HepG2 (cell line): ENCODE measurements at regions not wholly inside any gene's neighbourhood (a gene's known extent, or its start where the extent isn't known, plus 50 kb on each side); places are given as distances from the start of the nearest gene placed in this dataset.

Experiments used
- ATF4 ChIP-seq, 2 experiments: fragments of 450-650 bp in 1 of 2; sonication (generic) in 1 of 2; formaldehyde crosslinking; IDR thresholded peaks; 2 replicates each; pipeline versions ENCODE4 v1.5.0 to v1.8.0; 2020 to 2022; ENCODE audit warnings: mild to moderate bottlenecking in 1 of 2, missing genetic modification reagents in 1 of 2
- CBFB ChIP-seq: sonication (generic); formaldehyde crosslinking; IDR thresholded peaks from 2 replicates; pipeline ENCODE4 v1.4.0; 2020; ENCODE audit warnings: missing genetic modification reagents
- HMGXB4 ChIP-seq, 2 experiments: sonication (generic) in 1 of 2; formaldehyde crosslinking in 1 of 2; IDR thresholded peaks; 2 replicates each; pipeline versions ENCODE4 v1.4.0 to v1.6.1; 2018 to 2020; ENCODE audit warnings: missing genetic modification reagents in 2 of 2, borderline replicate concordance in 1 of 2, low read depth in 1 of 2, mild to moderate bottlenecking in 1 of 2, missing biosample characterization in 1 of 2
- JUN ChIP-seq: sonication (generic); formaldehyde crosslinking; IDR thresholded peaks from 2 replicates; pipeline ENCODE4 v1.4.0; 2020; ENCODE audit warnings: mild to moderate bottlenecking, missing genetic modification reagents
- KDM2A ChIP-seq: sonication (generic); formaldehyde crosslinking; IDR thresholded peaks from 2 replicates; pipeline ENCODE4 v1.4.0; 2020; ENCODE audit warnings: low read depth, missing genetic modification reagents, borderline replicate concordance
- RAD21 ChIP-seq: fragments of 450-650 bp; formaldehyde crosslinking; IDR thresholded peaks from 2 replicates; pipeline ENCODE4 v1.5.0; 2020; ENCODE audit warnings: mild to moderate bottlenecking
- ZBTB20 ChIP-seq: sonication (generic); formaldehyde crosslinking; IDR thresholded peaks from 2 replicates; pipeline ENCODE4 v1.8.1; 2023; ENCODE audit warnings: missing genetic modification reagents, low read depth, mild to moderate bottlenecking, borderline replicate concordance
- ZBTB42 ChIP-seq: sonication (generic); formaldehyde crosslinking; IDR thresholded peaks from 2 replicates; pipeline ENCODE4 v1.5.0; 2020; ENCODE audit warnings: mild to moderate bottlenecking, missing genetic modification reagents
- ZMYM3 ChIP-seq: sonication (generic); formaldehyde crosslinking; IDR thresholded peaks from 2 replicates; pipeline ENCODE4 v1.5.1; 2020; ENCODE audit warnings: mild to moderate bottlenecking, missing genetic modification reagents
- ZNF501 ChIP-seq: sonication (generic); formaldehyde crosslinking; IDR thresholded peaks from 2 replicates; pipeline ENCODE4 v1.5.1; 2020; ENCODE audit warnings: mild to moderate bottlenecking, moderate library complexity, missing genetic modification reagents
- ZNF629 ChIP-seq: sonication (generic); formaldehyde crosslinking; conservative IDR thresholded peaks from 2 replicates; pipeline ENCODE4 v1.5.0; 2020; ENCODE audit warnings: missing genetic modification reagents
- ZNF768 ChIP-seq: sonication (generic); formaldehyde crosslinking; IDR thresholded peaks from 2 replicates; pipeline ENCODE4 v1.4.0; 2020; ENCODE audit warnings: missing genetic modification reagents
- ZSCAN31 ChIP-seq: sonication (generic); formaldehyde crosslinking; IDR thresholded peaks from 2 replicates; pipeline ENCODE4 v1.5.0; 2020; ENCODE audit warnings: low read depth, mild to moderate bottlenecking, missing genetic modification reagents
- TF ChIP-seq, protein P1 (sequence below): sonication (generic); formaldehyde crosslinking; IDR thresholded peaks from 2 replicates; pipeline ENCODE4 v1.8.0; 2022; ENCODE audit warnings: missing genetic modification reagents, mild to moderate bottlenecking, borderline replicate concordance
- TF ChIP-seq, protein P2 (sequence below): sonication (generic); formaldehyde crosslinking; IDR thresholded peaks from 2 replicates; pipeline ENCODE4 v1.5.0; 2020; ENCODE audit warnings: mild to moderate bottlenecking, missing genetic modification reagents, moderate library complexity
- TF ChIP-seq, protein P3 (sequence below): sonication (generic); formaldehyde crosslinking; IDR thresholded peaks from 2 replicates; pipeline ENCODE4 v1.5.1; 2020; ENCODE audit warnings: missing genetic modification reagents, mild to moderate bottlenecking, borderline replicate concordance

DNA sequence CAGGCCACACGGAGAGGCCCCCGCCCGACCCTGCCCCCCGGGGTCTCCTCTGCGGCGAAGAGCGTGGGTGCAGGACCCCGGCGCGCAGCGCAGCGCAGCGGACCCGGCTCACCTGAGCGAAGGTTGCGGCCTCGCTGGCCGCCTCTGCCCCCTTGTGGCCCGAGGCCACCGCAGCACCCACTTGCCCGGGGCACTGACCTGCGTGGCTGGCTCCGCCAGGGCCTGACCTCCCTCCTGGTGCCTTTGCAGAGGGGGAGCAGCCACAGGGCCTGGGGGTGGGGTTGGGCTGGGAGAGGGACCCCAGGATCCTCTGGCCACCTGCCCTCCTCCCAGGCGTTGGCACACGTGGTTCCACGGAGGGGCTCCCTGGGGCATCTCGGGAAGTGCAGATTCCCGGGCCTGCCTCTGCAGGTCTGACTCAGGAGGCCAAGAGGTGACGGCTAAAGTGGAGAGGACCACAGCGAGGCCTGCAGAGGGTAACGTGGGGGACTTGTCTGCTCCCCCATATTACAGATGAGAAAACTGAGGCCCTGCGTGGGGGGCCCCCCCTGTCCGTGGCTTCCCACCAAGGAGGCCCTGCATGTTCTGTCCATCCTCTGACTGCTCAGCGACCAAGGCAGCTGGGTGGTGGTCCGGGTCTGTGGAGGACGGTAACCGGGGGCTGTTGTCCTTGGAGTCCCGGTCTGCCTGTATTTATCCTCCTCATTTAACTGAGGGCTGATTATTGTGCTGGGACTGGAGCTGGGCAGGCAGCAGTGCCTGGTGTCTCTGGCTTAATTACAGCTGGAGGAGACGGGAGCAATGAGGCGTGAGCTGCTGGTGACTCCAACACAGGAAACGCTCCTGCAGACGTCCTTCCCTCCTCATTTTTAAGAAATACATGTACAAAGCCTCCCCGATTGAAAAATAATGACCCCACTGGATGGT is 67.9 kb upstream of the BEGAIN start (continued):
- TF ChIP-seq, protein P1, sequence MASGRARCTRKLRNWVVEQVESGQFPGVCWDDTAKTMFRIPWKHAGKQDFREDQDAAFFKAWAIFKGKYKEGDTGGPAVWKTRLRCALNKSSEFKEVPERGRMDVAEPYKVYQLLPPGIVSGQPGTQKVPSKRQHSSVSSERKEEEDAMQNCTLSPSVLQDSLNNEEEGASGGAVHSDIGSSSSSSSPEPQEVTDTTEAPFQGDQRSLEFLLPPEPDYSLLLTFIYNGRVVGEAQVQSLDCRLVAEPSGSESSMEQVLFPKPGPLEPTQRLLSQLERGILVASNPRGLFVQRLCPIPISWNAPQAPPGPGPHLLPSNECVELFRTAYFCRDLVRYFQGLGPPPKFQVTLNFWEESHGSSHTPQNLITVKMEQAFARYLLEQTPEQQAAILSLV (CRISPR knock-in tag): peak; percentile 69; the same call in 1 of the 2 replicates
- TF ChIP-seq KDM2A: peak; percentile 66; the same call in 1 of the 2 replicates
- 0 out of 2 replicates have a peak, but pooled peaks have one; percentile 58 for TF ChIP-seq ZBTB42 (CRISPR knock-in tag)
- TF ChIP-seq ZNF629 (CRISPR knock-in tag): peak; percentile 90
- TF ChIP-seq, protein P2, sequence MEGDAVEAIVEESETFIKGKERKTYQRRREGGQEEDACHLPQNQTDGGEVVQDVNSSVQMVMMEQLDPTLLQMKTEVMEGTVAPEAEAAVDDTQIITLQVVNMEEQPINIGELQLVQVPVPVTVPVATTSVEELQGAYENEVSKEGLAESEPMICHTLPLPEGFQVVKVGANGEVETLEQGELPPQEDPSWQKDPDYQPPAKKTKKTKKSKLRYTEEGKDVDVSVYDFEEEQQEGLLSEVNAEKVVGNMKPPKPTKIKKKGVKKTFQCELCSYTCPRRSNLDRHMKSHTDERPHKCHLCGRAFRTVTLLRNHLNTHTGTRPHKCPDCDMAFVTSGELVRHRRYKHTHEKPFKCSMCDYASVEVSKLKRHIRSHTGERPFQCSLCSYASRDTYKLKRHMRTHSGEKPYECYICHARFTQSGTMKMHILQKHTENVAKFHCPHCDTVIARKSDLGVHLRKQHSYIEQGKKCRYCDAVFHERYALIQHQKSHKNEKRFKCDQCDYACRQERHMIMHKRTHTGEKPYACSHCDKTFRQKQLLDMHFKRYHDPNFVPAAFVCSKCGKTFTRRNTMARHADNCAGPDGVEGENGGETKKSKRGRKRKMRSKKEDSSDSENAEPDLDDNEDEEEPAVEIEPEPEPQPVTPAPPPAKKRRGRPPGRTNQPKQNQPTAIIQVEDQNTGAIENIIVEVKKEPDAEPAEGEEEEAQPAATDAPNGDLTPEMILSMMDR (CRISPR knock-in tag): peak; percentile 89
- TF ChIP-seq ZBTB20 (CRISPR knock-in tag): peak; percentile 30; the same call in 1 of the 2 replicates
- TF ChIP-seq JUN (CRISPR knock-in tag): 0 out of 2 replicates have a peak, but pooled peaks have one; percentile 22
- peak; percentile 58 to 89; a peak in 3 of 4 replicates for TF ChIP-seq HMGXB4 (CRISPR knock-in tag; IDR thresholded peaks at IDR 0.05; ENCODE audit: borderline replicate concordance in 1 of 2, low read depth in 1 of 2)
- peak; percentile 43; the same call in 1 of the 2 replicates for TF ChIP-seq ZMYM3 (CRISPR knock-in tag)
- TF ChIP-seq RAD21 (CRISPR knock-in tag): peak; percentile 85
- TF ChIP-seq ZSCAN31 (CRISPR knock-in tag): 0 out of 2 replicates have a peak, but pooled peaks have one; percentile 52
- TF ChIP-seq ZNF501: 0 out of 2 replicates have a peak, but pooled peaks have one; percentile 13
- TF ChIP-seq ZNF768 (CRISPR knock-in tag): peak; percentile 71
- 0 out of 2 replicates have a peak, but pooled peaks have one; percentile 29 for TF ChIP-seq CBFB (CRISPR knock-in tag)
- no peak for TF ChIP-seq ATF4 (CRISPR knock-in tag; IDR thresholded peaks at IDR 0.05)
- TF ChIP-seq, protein P3, sequence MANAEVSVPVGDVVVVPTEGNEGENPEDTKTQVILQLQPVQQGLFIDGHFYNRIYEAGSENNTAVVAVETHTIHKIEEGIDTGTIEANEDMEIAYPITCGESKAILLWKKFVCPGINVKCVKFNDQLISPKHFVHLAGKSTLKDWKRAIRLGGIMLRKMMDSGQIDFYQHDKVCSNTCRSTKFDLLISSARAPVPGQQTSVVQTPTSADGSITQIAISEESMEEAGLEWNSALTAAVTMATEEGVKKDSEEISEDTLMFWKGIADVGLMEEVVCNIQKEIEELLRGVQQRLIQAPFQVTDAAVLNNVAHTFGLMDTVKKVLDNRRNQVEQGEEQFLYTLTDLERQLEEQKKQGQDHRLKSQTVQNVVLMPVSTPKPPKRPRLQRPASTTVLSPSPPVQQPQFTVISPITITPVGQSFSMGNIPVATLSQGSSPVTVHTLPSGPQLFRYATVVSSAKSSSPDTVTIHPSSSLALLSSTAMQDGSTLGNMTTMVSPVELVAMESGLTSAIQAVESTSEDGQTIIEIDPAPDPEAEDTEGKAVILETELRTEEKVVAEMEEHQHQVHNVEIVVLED (CRISPR knock-in tag): 0 out of 2 replicates have a peak, but pooled peaks have one; percentile 27
